GM23248 (cell line): ENCODE measurements at regions not wholly inside any gene's neighbourhood (a gene's known extent, or its start where the extent isn't known, plus 50 kb on each side); places are given as distances from the start of the nearest gene placed in this dataset.

Experiments
- EZH2 ChIP-seq: fragments of 200-600 bp; sonication (generic); IDR thresholded peaks from 2 replicates; pipeline ENCODE4 v1.6.1; 2018; ENCODE audit warnings: antibody characterized with exemption, mild to moderate bottlenecking; ENCODE audit not compliant: insufficient read depth, poor library complexity, severe bottlenecking
- EZH2phosphoT487 ChIP-seq: fragments of 200-600 bp; sonication (generic); IDR thresholded peaks from 2 replicates; pipeline ENCODE4 v1.6.1; 2018; ENCODE audit warnings: antibody characterized with exemption, moderate library complexity, mild to moderate bottlenecking, low read depth; ENCODE audit not compliant: insufficient read depth

GRCh38 chr9:603126-603525 lies 238.4 kb upstream of the DMRT1 start:
- TF ChIP-seq EZH2 (no peak), EZH2phosphoT487 (no peak)
